Panc1 (cell line): ENCODE measurements at regions not wholly inside any gene's neighbourhood (a gene's known extent, or its start where the extent isn't known, plus 50 kb on each side); places are given as distances from the start of the nearest gene placed in this dataset.

Experiments
- CTCF ChIP-seq: fragments of 450-650 bp; IDR thresholded peaks from 2 replicates; pipeline ENCODE4 v1.5.1; 2017; ENCODE audit warnings: mild to moderate bottlenecking
- REST ChIP-seq, 2 experiments: IDR thresholded peaks; 2 replicates each; pipeline ENCODE4 v1.6.1; 2011 to 2012; ENCODE audit warnings: low read depth in 2 of 2, control low read depth in 1 of 2, low read length in 1 of 2, mild to moderate bottlenecking in 1 of 2, moderate library complexity in 1 of 2; ENCODE audit not compliant: insufficient read depth in 1 of 2
- SIN3A ChIP-seq: IDR thresholded peaks from 2 replicates; pipeline ENCODE4 v1.6.1; 2012; ENCODE audit warnings: low read depth, mild to moderate bottlenecking, low read length, moderate library complexity, borderline replicate concordance; ENCODE audit not compliant: insufficient read depth
- TCF7L2 ChIP-seq: IDR thresholded peaks from 2 replicates; pipeline ENCODE4 v1.6.1; 2011; ENCODE audit warnings: mild to moderate bottlenecking, low read depth, low read length, inconsistent platforms

- TF ChIP-seq CTCF = no peak
- no peak for TF ChIP-seq SIN3A
- no peak for TF ChIP-seq REST (IDR thresholded peaks at IDR 0.05; ENCODE audit: insufficient read depth in 1 of 2, low read depth in 2 of 2, low read length in 1 of 2)
- no peak for TF ChIP-seq TCF7L2
Measured at GRCh38 chr5:71811779-71812178, 92.7 kb downstream of the CARTPT start.
